H1 (cell line): ENCODE measurements at regions not wholly inside any gene's neighbourhood (a gene's known extent, or its start where the extent isn't known, plus 50 kb on each side); places are given as distances from the start of the nearest gene placed in this dataset.

Source experiments
- CTCF ChIA-PET: fragments of 300-600 bp; sonication (Branson Sonifier 250); formaldehyde crosslinking; loops from one replicate; lab custom pipeline; 2021; ENCODE audit not compliant: partially characterized antibody; lab: Charles Lee
- POLR2A ChIA-PET: fragments of 300-600 bp; sonication (Branson Sonifier 250); formaldehyde crosslinking; loops from one replicate; lab custom pipeline; 2021; ENCODE audit warnings: inconsistent platforms; ENCODE audit not compliant: partially characterized antibody; lab: Charles Lee
- DNase-seq, 2 experiments: peaks; one replicate each; pipeline versions ENCODE4 v3.0.0 to v3.0.0-alpha.2; 2010 to 2022; ENCODE audit warnings: low spot score in 2 of 2, low read depth in 1 of 2, mixed read lengths in 1 of 2
- FAIRE-seq: peaks from 2 replicates; lab custom pipeline; 2011; peaks lifted over from hg19 to GRCh38; lab: Jason Lieb, UNC
- H2AFZ ChIP-seq: 2 replicates; pipeline ENCODE4 v1.8.1; 2012; ENCODE audit warnings: low read length, inconsistent platforms
- H2AK5ac ChIP-seq: 2 replicates; pipeline ENCODE4 v1.6.1; 2013; ENCODE audit warnings: low read depth, low read length
- H2BK120ac ChIP-seq: replicated peaks from 2 replicates; pipeline ENCODE3; 2013; ENCODE audit warnings: low read depth, low read length, inconsistent platforms
- H2BK12ac ChIP-seq: 2 replicates; pipeline ENCODE4 v1.6.1; 2013; ENCODE audit warnings: low read depth, low read length
- H2BK15ac ChIP-seq: 2 replicates; pipeline ENCODE4 v1.6.1; 2013; ENCODE audit warnings: low read length
- H2BK20ac ChIP-seq: 2 replicates; pipeline ENCODE4 v1.6.1; 2013; ENCODE audit warnings: low read length
- H2BK5ac ChIP-seq: 2 replicates; pipeline ENCODE4 v1.6.1; 2013; ENCODE audit warnings: low read depth, low read length
- H3K14ac ChIP-seq: 2 replicates; pipeline ENCODE4 v1.6.1; 2013; ENCODE audit warnings: inconsistent platforms; ENCODE audit not compliant: insufficient read length
- H3K18ac ChIP-seq: 2 replicates; pipeline ENCODE4 v1.6.1; 2013; ENCODE audit warnings: low read length; ENCODE audit errors: extremely low read depth
- H3K23ac ChIP-seq: 2 replicates; pipeline ENCODE4 v1.6.1; 2013; ENCODE audit warnings: inconsistent platforms; ENCODE audit not compliant: insufficient read length
- H3K23me2 ChIP-seq: 2 replicates; pipeline ENCODE4 v1.6.1; 2013; ENCODE audit warnings: low read depth, low read length
- H3K27ac ChIP-seq: 2 replicates; pipeline ENCODE4 v1.6.1; 2011; ENCODE audit warnings: low read depth, low read length, inconsistent platforms
- H3K27me3 ChIP-seq, 4 experiments: replicated peaks in 1 of 4; 1 replicate in 1 of 4; 2 replicates in 3 of 4; pipeline versions ENCODE4 v1.6.1 to v1.8.1; 2011 to 2013; ENCODE audit warnings: low read length in 3 of 4, mild to moderate bottlenecking in 3 of 4, inconsistent platforms in 2 of 4, mixed read lengths in 2 of 4, moderate library complexity in 1 of 4; ENCODE audit not compliant: control insufficient read depth in 3 of 4, insufficient read depth in 3 of 4; ENCODE audit errors: extremely low read depth in 1 of 4
- H3K36me3 ChIP-seq, 4 experiments: 2 replicates each; pipeline versions ENCODE4 v1.6.1 to v1.8.1; 2011 to 2013; ENCODE audit warnings: mild to moderate bottlenecking in 4 of 4, low read length in 3 of 4, moderate library complexity in 2 of 4, control low read depth in 1 of 4, inconsistent platforms in 1 of 4; ENCODE audit not compliant: insufficient read depth in 4 of 4, control insufficient read depth in 2 of 4
- H3K4ac ChIP-seq: replicated peaks from 2 replicates; pipeline ENCODE3; 2013; ENCODE audit warnings: low read length, low read depth, mixed read lengths, inconsistent platforms; ENCODE audit not compliant: insufficient read length
- H3K4me1 ChIP-seq, 4 experiments: replicated peaks in 1 of 4; 1 replicate in 1 of 4; 2 replicates in 3 of 4; pipeline versions ENCODE4 v1.6.1 to v1.8.1; 2011 to 2013; ENCODE audit warnings: low read length in 3 of 4, inconsistent platforms in 2 of 4, mixed read lengths in 1 of 4; ENCODE audit not compliant: insufficient read depth in 4 of 4, control insufficient read depth in 3 of 4
- H3K4me2 ChIP-seq, 2 experiments: 2 replicates each; pipeline versions ENCODE4 v1.6.1 to v1.8.1; 2011 to 2013; ENCODE audit warnings: low read depth in 2 of 2, low read length in 2 of 2, control low read depth in 1 of 2, inconsistent platforms in 1 of 2, mild to moderate bottlenecking in 1 of 2; ENCODE audit not compliant: insufficient read depth in 1 of 2
- H3K4me3 ChIP-seq, 4 experiments: fragments of 200-600, 300-600 bp in 1 of 4; sonication (generic), shearing (Covaris generic), sonication (Bioruptor Twin) in 1 of 4; 2 replicates each; pipeline versions ENCODE4 v1.5.1 to v1.8.1; 2011 to 2016; ENCODE audit warnings: low read length in 4 of 4, low read depth in 3 of 4, control low read depth in 2 of 4, inconsistent platforms in 2 of 4, mild to moderate bottlenecking in 2 of 4, mixed read lengths in 1 of 4, moderate library complexity in 1 of 4; ENCODE audit not compliant: insufficient read depth in 2 of 4; ENCODE audit errors: extremely low read depth in 1 of 4
- H3K56ac ChIP-seq: replicated peaks from 2 replicates; pipeline ENCODE3; 2013; ENCODE audit warnings: low read depth, mild to moderate bottlenecking, mixed read lengths, low read length, inconsistent platforms; ENCODE audit not compliant: insufficient read length
- H3K79me1 ChIP-seq: 2 replicates; pipeline ENCODE4 v1.6.1; 2013; ENCODE audit warnings: low read depth, low read length, control low read depth
- H3K79me2 ChIP-seq, 2 experiments: 2 replicates each; pipeline versions ENCODE4 v1.6.1 to v1.8.1; 2012 to 2013; ENCODE audit warnings: low read length in 2 of 2, mild to moderate bottlenecking in 2 of 2, inconsistent platforms in 1 of 2; ENCODE audit not compliant: insufficient read depth in 2 of 2, control insufficient read depth in 1 of 2
- H3K9ac ChIP-seq, 4 experiments: replicated peaks in 1 of 4; 1 replicate in 1 of 4; 2 replicates in 3 of 4; pipeline versions ENCODE4 v1.6.1 to v1.8.1; 2011 to 2013; ENCODE audit warnings: low read depth in 3 of 4, low read length in 3 of 4, control low read depth in 2 of 4, mild to moderate bottlenecking in 2 of 4, moderate library complexity in 2 of 4, inconsistent platforms in 1 of 4; ENCODE audit errors: extremely low read depth in 1 of 4
- H3K9me3 ChIP-seq, 2 experiments: 2 replicates each; pipeline versions ENCODE4 v1.6.1 to v1.8.1; 2012 to 2013; ENCODE audit warnings: mild to moderate bottlenecking in 2 of 2, moderate library complexity in 2 of 2, control low read depth in 1 of 2, inconsistent platforms in 1 of 2, low read depth in 1 of 2, low read length in 1 of 2, mixed read lengths in 1 of 2; ENCODE audit not compliant: insufficient read depth in 2 of 2
- H4K20me1 ChIP-seq, 2 experiments: replicated peaks in 1 of 2; 2 replicates each; pipeline versions ENCODE3 to v1.8.1; 2011 to 2013; ENCODE audit warnings: inconsistent platforms in 2 of 2, low read length in 2 of 2, mild to moderate bottlenecking in 1 of 2; ENCODE audit not compliant: insufficient read depth in 2 of 2, control insufficient read depth in 1 of 2
- H4K5ac ChIP-seq: 2 replicates; pipeline ENCODE4 v1.6.1; 2013; ENCODE audit warnings: low read length, low read depth, mixed read lengths, inconsistent platforms; ENCODE audit not compliant: insufficient read length
- H4K8ac ChIP-seq: 2 replicates; pipeline ENCODE4 v1.8.0; 2013; ENCODE audit warnings: mild to moderate bottlenecking, moderate library complexity, low read length, inconsistent platforms; ENCODE audit not compliant: insufficient read depth; ENCODE audit errors: extremely low read depth
- H4K91ac ChIP-seq: replicated peaks from 2 replicates; pipeline ENCODE3; 2013; ENCODE audit warnings: low read length, mixed read lengths, inconsistent platforms; ENCODE audit not compliant: insufficient read length
- EP300 ChIP-seq, 2 experiments: IDR thresholded peaks; 1 replicate in 1 of 2; 2 replicates in 1 of 2; pipeline ENCODE4 v1.6.1; 2011 to 2012; ENCODE audit warnings: low read depth in 2 of 2, low read length in 2 of 2, mild to moderate bottlenecking in 2 of 2, borderline replicate concordance in 1 of 2, inconsistent platforms in 1 of 2, moderate library complexity in 1 of 2
- NANOG ChIP-seq: IDR thresholded peaks from 2 replicates; pipeline ENCODE4 v1.6.1; 2011; ENCODE audit warnings: low read length, low read depth, mild to moderate bottlenecking, inconsistent platforms; ENCODE audit not compliant: insufficient read depth, poor library complexity, severe bottlenecking
- RAD21 ChIP-seq, 2 experiments: IDR thresholded peaks in 1 of 2; conservative IDR thresholded peaks in 1 of 2; 2 replicates each; pipeline ENCODE4 v1.6.1; 2011; ENCODE audit warnings: low read depth in 2 of 2, low read length in 2 of 2, improper control_type of control experiment in 1 of 2, inconsistent platforms in 1 of 2, mild to moderate bottlenecking in 1 of 2, moderate library complexity in 1 of 2
- RNF2 ChIP-seq: fragments of 200-900, 300-1000 bp; sonication (generic); IDR thresholded peaks from 2 replicates; pipeline ENCODE4 v1.7.1; 2016; ENCODE audit warnings: borderline replicate concordance, low read depth, mild to moderate bottlenecking, antibody characterized with exemption, low read length; ENCODE audit not compliant: poor library complexity, severe bottlenecking; ENCODE audit errors: missing control alignments
- SAP30 ChIP-seq: fragments of 300-600 bp; sonication (generic); IDR thresholded peaks from 2 replicates; pipeline ENCODE4 v1.7.1; 2012; ENCODE audit warnings: low read length, moderate library complexity, mild to moderate bottlenecking, inconsistent platforms; ENCODE audit not compliant: insufficient read depth, insufficient replicate concordance
- SIRT6 ChIP-seq: IDR thresholded peaks from one replicate; pipeline ENCODE4 v1.7.1; 2012; ENCODE audit warnings: low read length, inconsistent platforms
- WGBS, 2 experiments: shearing (Covaris generic) in 1 of 2; methylation state at CpG; one replicate each; pipeline versions ENCODE4 v1.1.6 to v1.1.7; 2013 to 2015; ENCODE audit warnings: low lambda C conversion rate in 2 of 2, mixed read lengths in 2 of 2, inconsistent platforms in 1 of 2, low coverage in 1 of 2, missing lambda C conversion rate in 1 of 2; ENCODE audit not compliant: insufficient replicate concordance in 2 of 2, insufficient coverage in 1 of 2, insufficient read length in 1 of 2; ENCODE audit errors: extremely low coverage in 1 of 2, missing lambda C conversion rate in 1 of 2; 5-methylcytosine and 5-hydroxymethylcytosine counted together
- TF ChIP-seq, protein P1 (sequence below): IDR thresholded peaks from 2 replicates; pipeline ENCODE4 v1.6.1; 2012; ENCODE audit warnings: inconsistent platforms

DNA sequence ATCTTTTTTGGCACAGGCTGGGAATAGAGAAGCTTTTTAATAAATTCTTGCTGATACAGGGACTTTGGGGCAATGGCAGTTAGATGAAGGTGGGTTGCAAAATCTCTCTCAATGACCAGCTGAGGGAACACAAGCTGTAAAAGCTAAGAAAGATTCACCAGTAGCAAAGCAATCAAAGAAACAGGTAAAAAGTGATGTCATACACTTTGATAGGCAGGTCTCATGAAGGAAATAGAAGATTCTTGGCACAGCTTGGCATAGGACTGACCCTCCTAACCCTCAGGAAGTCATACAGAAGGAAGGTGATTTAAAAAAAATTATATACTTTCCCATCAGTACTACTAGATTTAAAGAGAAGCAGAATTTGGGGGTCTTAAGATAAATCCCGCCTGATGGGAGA is 263.6 kb downstream of the LPIN1 start:
- Histone ChIP-seq H2AK5ac (no peak overlapping the region), H3K4me1 (peaks cover 0 to 8% (median 2%) of the 10 kb centered on the region in 4 experiments; a peak in 3 of 7 replicates), H2BK20ac (no peak overlapping the region), H3K36me3 (no peaks in the 10 kb centered on the region), H3K79me2 (no peaks in the 10 kb centered on the region), H3K14ac (no peak overlapping the region), H2BK5ac (no peak overlapping the region), H3K27me3 (no peaks in the 10 kb centered on the region), H3K4me3 (no peak overlapping the region), H3K56ac (no peak overlapping the region), H3K4ac (no peak overlapping the region), H3K9ac (no peak overlapping the region), H2AFZ (no peak overlapping the region), H3K79me1 (no peaks in the 10 kb centered on the region), H3K4me2 (no peak overlapping the region), H3K23ac (no peak overlapping the region), H2BK12ac (no peak overlapping the region), H4K91ac (no peak overlapping the region), H4K8ac (no peak overlapping the region), H2BK15ac (no peak overlapping the region), H4K20me1 (no peaks in the 10 kb centered on the region), H3K9me3 (no peaks in the 10 kb centered on the region), H3K18ac (no peak overlapping the region), H4K5ac (no peak overlapping the region), H3K23me2 (no peaks in the 10 kb centered on the region), H2BK120ac (no peak overlapping the region), H3K27ac (no peak overlapping the region)
- 81% methylated on average over 1 of the region's 1 CpG; no CpG with 5 or more reads in 1 of the 2 experiments for WGBS, 2 experiments
- CTCF ChIA-PET = interaction anchor here (0.8 to 1.4 kb wide), 4 partner anchors 9 to 180 kb away, joined by 3 read pairs; no protein-coding TSS in a partner anchor
- no peak for DNase-seq
- FAIRE-seq = no peak
- POLR2A ChIA-PET = no interaction called here
- no peak for TF ChIP-seq SAP30
- no peak for TF ChIP-seq RAD21 (IDR thresholded peaks at IDR 0.05 in 1 of 2, conservative IDR thresholded peaks at IDR 0.05 in 1 of 2; ENCODE audit: low read depth in 2 of 2, low read length in 2 of 2)
- no peak for TF ChIP-seq RNF2
- no peak for TF ChIP-seq NANOG
- no peak for TF ChIP-seq SIRT6
- TF ChIP-seq, protein P1, sequence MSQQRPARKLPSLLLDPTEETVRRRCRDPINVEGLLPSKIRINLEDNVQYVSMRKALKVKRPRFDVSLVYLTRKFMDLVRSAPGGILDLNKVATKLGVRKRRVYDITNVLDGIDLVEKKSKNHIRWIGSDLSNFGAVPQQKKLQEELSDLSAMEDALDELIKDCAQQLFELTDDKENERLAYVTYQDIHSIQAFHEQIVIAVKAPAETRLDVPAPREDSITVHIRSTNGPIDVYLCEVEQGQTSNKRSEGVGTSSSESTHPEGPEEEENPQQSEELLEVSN = no peak
- TF ChIP-seq EP300 (IDR thresholded peaks at IDR 0.05; ENCODE audit: borderline replicate concordance in 1 of 2, low read depth in 2 of 2, low read length in 2 of 2) = no peak
